ENCODE measurements at regions not wholly inside any gene's neighbourhood (a gene's known extent, or its start where the extent isn't known, plus 50 kb on each side); places are given as distances from the start of the nearest gene placed in this dataset.

- Histone ChIP-seq H2BK120ac (ENCODE audit: low read depth, low read length) (no peak overlapping the region), H3K14ac (replicated peaks; ENCODE audit: low read depth, low read length) (no peak overlapping the region), H3K27ac (ENCODE audit: insufficient read depth, low read length) (no peak overlapping the region), H3K9me1 (ENCODE audit: insufficient read depth, low read length) (no peaks in the 10 kb centered on the region), H2BK20ac (ENCODE audit: low read depth, low read length) (no peak overlapping the region), H3K36me3 (ENCODE audit: control insufficient read depth, insufficient read depth, low read length) (no peaks in the 10 kb centered on the region), H4K8ac (ENCODE audit: low read depth in 2 of 2, low read length in 2 of 2) (no peak overlapping the region), H4K5ac (ENCODE audit: low read depth, low read length) (no peak overlapping the region), H3K4me2 (ENCODE audit: low read depth, low read length) (no peak overlapping the region), H3K27me3 (ENCODE audit: control insufficient read depth, insufficient read depth, low read length) (no peaks in the 10 kb centered on the region), H2AK9ac (replicated peaks; ENCODE audit: low read depth, low read length, poor library complexity) (no peak overlapping the region), H2AFZ (replicated peaks; ENCODE audit: low read length, poor library complexity) (no peak overlapping the region), H4K20me1 (ENCODE audit: insufficient read depth, low read length) (no peaks in the 10 kb centered on the region), H3K4me3 (ENCODE audit: insufficient read depth, low read depth, low read length) (no peak overlapping the region), H3K56ac (ENCODE audit: extremely low read depth, insufficient read depth, low read length) (no peak overlapping the region), H3K9ac (ENCODE audit: low read depth, low read length) (no peak overlapping the region), H2BK15ac (ENCODE audit: low read depth, low read length) (no peak overlapping the region), H3K9me3 (ENCODE audit: control insufficient read depth, insufficient read depth, low read length) (0 out of 2 replicates have a peak, but pooled peaks cover 5% of the 10 kb centered on the region), H3K23ac (ENCODE audit: low read depth, low read length) (no peak overlapping the region), H2AK5ac (ENCODE audit: low read depth, low read length) (no peak overlapping the region), H3K18ac (ENCODE audit: low read depth, low read length) (no peak overlapping the region), H4K91ac (ENCODE audit: insufficient read depth, low read depth, low read length) (no peak overlapping the region), H3K79me1 (ENCODE audit: low read depth in 1 of 2, low read length in 2 of 2) (no peaks in the 10 kb centered on the region), H3K4me1 (ENCODE audit: control insufficient read depth, insufficient read depth, low read length) (no peaks in the 10 kb centered on the region), H2BK5ac (ENCODE audit: low read depth, low read length, poor library complexity, severe bottlenecking) (no peak overlapping the region), H3K4ac (ENCODE audit: low read depth, low read length) (no peak overlapping the region)
- in situ Hi-C loops (cut with MboI; ENCODE audit: low sequenced_read_pairs): no loop called here
- 17% methylated on average over 1 of the region's 5 CpGs; no CpG with 5 or more reads in 1 of the 2 experiments for WGBS, 2 experiments (ENCODE audit: extremely low coverage in 2 of 2, insufficient read length in 1 of 2)
- TF ChIP-seq SMC3 (IDR thresholded peaks at IDR 0.05; ENCODE audit: low read depth, low read length) (no peak), FOS (IDR thresholded peaks at IDR 0.05; ENCODE audit: low read depth, low read length) (no peak), MAZ (IDR thresholded peaks at IDR 0.05; ENCODE audit: borderline replicate concordance, low read depth, low read length) (no peak), ELK1 (IDR thresholded peaks at IDR 0.05; ENCODE audit: borderline replicate concordance, low read depth, low read length) (no peak), NFE2L2 (IDR thresholded peaks at IDR 0.05; ENCODE audit: low read depth, low read length) (no peak), POLR2A (IDR thresholded peaks at IDR 0.05; ENCODE audit: low read depth, low read length) (no peak), BHLHE40 (IDR thresholded peaks at IDR 0.05; ENCODE audit: low read depth, low read length) (no peak), CEBPB (IDR thresholded peaks at IDR 0.05; ENCODE audit: low read depth, low read length) (no peak), RFX5 (IDR thresholded peaks at IDR 0.05; ENCODE audit: low read depth, low read length) (no peak), RCOR1 (IDR thresholded peaks at IDR 0.05; ENCODE audit: insufficient replicate concordance, low read length) (no peak), USF2 (IDR thresholded peaks at IDR 0.05; ENCODE audit: low read depth, low read length) (no peak), CTCF (conservative IDR thresholded peaks at IDR 0.05; ENCODE audit: low read depth, low read length) (no peak), RAD21 (IDR thresholded peaks at IDR 0.05; ENCODE audit: low read length) (no peak), MXI1 (IDR thresholded peaks at IDR 0.05; ENCODE audit: borderline replicate concordance, low read depth, low read length) (no peak), MAFK (IDR thresholded peaks at IDR 0.05; ENCODE audit: low read depth, low read length) (no peak), CHD1 (IDR thresholded peaks at IDR 0.05; ENCODE audit: low read depth, low read length) (no peak)
- no TSS peak for BruUV-seq (replicated peaks)
- no peak for DNase-seq
- ATAC-seq (ENCODE audit: low read depth): no peak
- POLR2A ChIA-PET (ENCODE audit: unreplicated experiment): no interaction called here
- CTCF ChIA-PET: no interaction called here
- intact Hi-C loops (cut with micrococcal nuclease): no loop called here
- dilution Hi-C loops (cut with HindIII; ENCODE audit: low sequenced_read_pairs, unreplicated experiment): no loop called here
Measured at GRCh38 chr17:6343191-6343590, 91.7 kb downstream of the AIPL1 start.

Measured in IMR-90 (cell line).